Adrenal gland (tissue), 9 donors: ENCODE measurements at regions not wholly inside any gene's neighbourhood (a gene's known extent, or its start where the extent isn't known, plus 50 kb on each side); places are given as distances from the start of the nearest gene placed in this dataset.

Experiments
- DNase-seq, 7 donors: peaks; one replicate each; pipeline ENCODE4 v3.0.0-alpha.2; 2019 to 2020
- H3K27ac ChIP-seq, 5 donors: fragments of 200-600 bp; sonication (generic) in 4 of 5; 1 replicate in 3 of 5; 2 replicates in 2 of 5; pipeline versions ENCODE4 v1.5.1 to v1.8.0; 2016 to 2020; ENCODE audit warnings: mild to moderate bottlenecking in 1 of 5
- H3K27me3 ChIP-seq: fragments of 200-600 bp; 2 replicates; pipeline ENCODE4 v1.8.0; 2021
- H3K36me3 ChIP-seq, 2 donors: fragments of 200-600 bp; replicated peaks in 1 of 2; 1 replicate in 1 of 2; 2 replicates in 1 of 2; pipeline versions ENCODE4 v1.5.1 to v1.8.0; 2018 to 2022
- H3K4me1 ChIP-seq, 2 donors: fragments of 200-600 bp; replicated peaks in 1 of 2; 1 replicate in 1 of 2; 2 replicates in 1 of 2; pipeline versions ENCODE4 v1.5.1 to v1.8.0; 2018 to 2021
- H3K4me3 ChIP-seq, 4 donors: fragments of 200-600 bp; sonication (generic) in 3 of 4; one replicate each; pipeline ENCODE4 v1.5.1; 2016 to 2018
- H3K9me3 ChIP-seq, 3 donors: fragments of 200-600 bp; sonication (generic) in 1 of 3; replicated peaks in 1 of 3; 1 replicate in 2 of 3; 2 replicates in 1 of 3; pipeline versions ENCODE4 v1.5.1 to v1.8.0; 2016 to 2021
- POLR2A ChIP-seq, 2 donors: fragments of 450-650 bp; IDR thresholded peaks; one replicate each; pipeline ENCODE4 v1.6.1; 2017; ENCODE audit warnings: antibody characterized with exemption in 2 of 2, mild to moderate bottlenecking in 2 of 2, moderate library complexity in 1 of 2
- WGBS, 4 donors: extraction: QIAGEN DNeasy Blood & Tissue Kit in 2 of 4; methylation state at CpG; one replicate each; pipeline versions ENCODE4 v1.1.5 to v1.1.7; 2013 to 2017; 5-methylcytosine and 5-hydroxymethylcytosine counted together
- intact Hi-C, 2 donors: fragments of 100-400 bp; cut with DNase I; formaldehyde crosslinking; loops; one replicate each; pipeline versions ENCODE4 v1.14.1 to v1.15.0; 2022 to 2023
- TF ChIP-seq, protein P1 (sequence below), 6 experiments: fragments of 450-650 bp in 4 of 6; fragments of 200-600 bp in 2 of 6; sonication (generic) in 1 of 6; IDR thresholded peaks; 1 replicate in 5 of 6; 2 replicates in 1 of 6; pipeline versions ENCODE4 v1.5.1 to v1.8.0; 2016 to 2021; ENCODE audit warnings: antibody characterized with exemption in 6 of 6, mild to moderate bottlenecking in 2 of 6, moderate library complexity in 1 of 6
- donor health status: healthy with polysubstance abuse.
- donor health status: Bipolar disorder and iron deficiency.
- donor health status: DM: yes; HTN: yes; CAD: no.
- donor health status: DM: no; HTN: no; CAD: no.
- donor health status: DM: no; HTN: no; CAD: no.

- H3K27ac ChIP-seq, result no peak overlapping the region
- WGBS, 4 donors, result 83 to 93% (median 92%) methylated on average over 4 of the region's 4 CpGs
- DNase-seq, result no peak
- intact Hi-C loops, result no loop called here
- no peak overlapping the region for H3K4me3 ChIP-seq
- H3K9me3 ChIP-seq, result no peaks in the 10 kb centered on the region
- H3K27me3 ChIP-seq, result peaks cover 2% of the 10 kb centered on the region
- H3K4me1 ChIP-seq, result no peaks in the 10 kb centered on the region
- no peak for TF ChIP-seq POLR2A (IDR thresholded peaks at IDR 0.05)
- TF ChIP-seq, protein P1, sequence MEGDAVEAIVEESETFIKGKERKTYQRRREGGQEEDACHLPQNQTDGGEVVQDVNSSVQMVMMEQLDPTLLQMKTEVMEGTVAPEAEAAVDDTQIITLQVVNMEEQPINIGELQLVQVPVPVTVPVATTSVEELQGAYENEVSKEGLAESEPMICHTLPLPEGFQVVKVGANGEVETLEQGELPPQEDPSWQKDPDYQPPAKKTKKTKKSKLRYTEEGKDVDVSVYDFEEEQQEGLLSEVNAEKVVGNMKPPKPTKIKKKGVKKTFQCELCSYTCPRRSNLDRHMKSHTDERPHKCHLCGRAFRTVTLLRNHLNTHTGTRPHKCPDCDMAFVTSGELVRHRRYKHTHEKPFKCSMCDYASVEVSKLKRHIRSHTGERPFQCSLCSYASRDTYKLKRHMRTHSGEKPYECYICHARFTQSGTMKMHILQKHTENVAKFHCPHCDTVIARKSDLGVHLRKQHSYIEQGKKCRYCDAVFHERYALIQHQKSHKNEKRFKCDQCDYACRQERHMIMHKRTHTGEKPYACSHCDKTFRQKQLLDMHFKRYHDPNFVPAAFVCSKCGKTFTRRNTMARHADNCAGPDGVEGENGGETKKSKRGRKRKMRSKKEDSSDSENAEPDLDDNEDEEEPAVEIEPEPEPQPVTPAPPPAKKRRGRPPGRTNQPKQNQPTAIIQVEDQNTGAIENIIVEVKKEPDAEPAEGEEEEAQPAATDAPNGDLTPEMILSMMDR (IDR thresholded peaks at IDR 0.05), result no peak
- H3K36me3 ChIP-seq, result no peaks in the 10 kb centered on the region
Measured at GRCh38 chr6:150548330-150548729, 51.4 kb upstream of the PLEKHG1 start.

GRCh38 chr6:150549007-150549406 is 50.7 kb upstream of the PLEKHG1 start:
- intact Hi-C loops, result no loop called here
- Histone ChIP-seq H3K27ac (no peak overlapping the region), H3K27me3 (no peaks in the 10 kb centered on the region), H3K4me1 (no peaks in the 10 kb centered on the region), H3K4me3 (no peak overlapping the region), H3K36me3 (no peaks in the 10 kb centered on the region), H3K9me3 (no peaks in the 10 kb centered on the region)
- DNase-seq, result no peak
- WGBS, 4 donors, result 87 to 98% (median 91%) methylated on average over 3 to 5 of the region's 5 CpGs
- TF ChIP-seq POLR2A (IDR thresholded peaks at IDR 0.05), result no peak
- TF ChIP-seq, protein P1 (IDR thresholded peaks at IDR 0.05), result no peak

GRCh38 chr6:150549674-150550101 is 50.0 kb upstream of the PLEKHG1 start:
- Histone ChIP-seq H3K4me1 (no peaks in the 10 kb centered on the region), H3K36me3 (no peaks in the 10 kb centered on the region), H3K27ac (no peak overlapping the region), H3K9me3 (no peaks in the 10 kb centered on the region), H3K4me3 (no peak overlapping the region), H3K27me3 (no peaks in the 10 kb centered on the region)
- intact Hi-C loops, result no loop called here
- DNase-seq, result no peak
- no peak for TF ChIP-seq POLR2A (IDR thresholded peaks at IDR 0.05)
- TF ChIP-seq, protein P1 (IDR thresholded peaks at IDR 0.05), result no peak
- 74 to 80% (median 77%) methylated on average over 6 of the region's 6 CpGs for WGBS, 4 donors
